H1 (cell line): ENCODE measurements at regions not wholly inside any gene's neighbourhood (a gene's known extent, or its start where the extent isn't known, plus 50 kb on each side); places are given as distances from the start of the nearest gene placed in this dataset.

ENCODE experiments used
- BRCA1 ChIP-seq: IDR thresholded peaks from 2 replicates; pipeline ENCODE4 v1.6.1; 2012; ENCODE audit warnings: low read depth, low read length, improper control_type of control experiment
- CTCF ChIP-seq, 3 experiments: IDR thresholded peaks; 1 replicate in 2 of 3; 2 replicates in 1 of 3; pipeline versions ENCODE4 v1.5.1 to v1.6.1; 2011; ENCODE audit warnings: low read length in 3 of 3, mild to moderate bottlenecking in 3 of 3, inconsistent platforms in 2 of 3, low read depth in 1 of 3, moderate library complexity in 1 of 3; ENCODE audit not compliant: insufficient read depth in 1 of 3; ENCODE audit errors: control extremely low read depth in 1 of 3
- FOSL1 ChIP-seq: IDR thresholded peaks from 2 replicates; pipeline ENCODE4 v1.6.1; 2011; ENCODE audit warnings: mild to moderate bottlenecking, low read depth, low read length, moderate library complexity; ENCODE audit not compliant: insufficient read depth
- MAX ChIP-seq: IDR thresholded peaks from 2 replicates; pipeline ENCODE4 v1.6.1; 2012; ENCODE audit warnings: inconsistent platforms
- SRF ChIP-seq: IDR thresholded peaks from 2 replicates; pipeline ENCODE4 v1.6.1; 2011; ENCODE audit warnings: mild to moderate bottlenecking, low read depth, low read length, moderate library complexity

GRCh38 chr11:37390576-37391083 is 792.6 kb upstream of the RAG2 start (continued):
- TF ChIP-seq CTCF (IDR thresholded peaks at IDR 0.05; ENCODE audit: control extremely low read depth in 1 of 3, insufficient read depth in 1 of 3, low read depth in 1 of 3, low read length in 3 of 3) (no peak), BRCA1 (no peak), MAX (no peak), SRF (no peak), FOSL1 (no peak)
